ENCODE measurements at regions not wholly inside any gene's neighbourhood (a gene's known extent, or its start where the extent isn't known, plus 50 kb on each side); places are given as distances from the start of the nearest gene placed in this dataset.

GRCh38 chr1:24990779-24991641, 60.9 kb upstream of the RUNX3 start:
- in situ Hi-C loops (cut with MboI; ENCODE audit: low sequenced_read_pairs), result no loop called here

- in situ Hi-C loops (cut with MboI; ENCODE audit: low sequenced_read_pairs), result no loop called here
Measured at GRCh38 chr1:24990136-24990535, 60.1 kb upstream of the RUNX3 start.

- in situ Hi-C loops (cut with MboI; ENCODE audit: low sequenced_read_pairs), result no loop called here
Measured at GRCh38 chr1:24989082-24989481, 59.0 kb upstream of the RUNX3 start.

GRCh38 chr1:24988558-24988912, 58.5 kb upstream of the RUNX3 start:
- in situ Hi-C loops (cut with MboI; ENCODE audit: low sequenced_read_pairs), result no loop called here

- in situ Hi-C loops (cut with MboI; ENCODE audit: low sequenced_read_pairs), result no loop called here
Measured at GRCh38 chr1:24987875-24988557, 57.9 kb upstream of the RUNX3 start.

GRCh38 chr1:24987424-24987823, 57.3 kb upstream of the RUNX3 start:
- in situ Hi-C loops (cut with MboI; ENCODE audit: low sequenced_read_pairs), result no loop called here

- in situ Hi-C loops (cut with MboI; ENCODE audit: low sequenced_read_pairs), result no loop called here
Measured at GRCh38 chr1:24986372-24986965, 56.4 kb upstream of the RUNX3 start.

- in situ Hi-C loops (cut with MboI; ENCODE audit: low sequenced_read_pairs), result no loop called here
Measured at GRCh38 chr1:24985737-24986136, 55.7 kb upstream of the RUNX3 start.

- in situ Hi-C loops (cut with MboI; ENCODE audit: low sequenced_read_pairs), result no loop called here
Measured at GRCh38 chr1:24984800-24985522, 54.9 kb upstream of the RUNX3 start.

- in situ Hi-C loops (cut with MboI; ENCODE audit: low sequenced_read_pairs), result no loop called here
Measured at GRCh38 chr1:24984300-24984699, 54.2 kb upstream of the RUNX3 start.

- in situ Hi-C loops (cut with MboI; ENCODE audit: low sequenced_read_pairs), result no loop called here
Measured at GRCh38 chr1:24983006-24983680, 53.1 kb upstream of the RUNX3 start.

GRCh38 chr1:24981631-24982005, 51.5 kb upstream of the RUNX3 start:
- in situ Hi-C loops (cut with MboI; ENCODE audit: low sequenced_read_pairs), result no loop called here

- in situ Hi-C loops (cut with MboI; ENCODE audit: low sequenced_read_pairs), result no loop called here
Measured at GRCh38 chr1:24980836-24981630, 51.0 kb upstream of the RUNX3 start.
